NCI-H446 (cell line): ENCODE measurements at regions not wholly inside any gene's neighbourhood (a gene's known extent, or its start where the extent isn't known, plus 50 kb on each side); places are given as distances from the start of the nearest gene placed in this dataset.
"Not testable (repeated sequence)": the region's sequence is repeated elsewhere in the genome, so short reads cannot be mapped to it uniquely, and the experiment has no call there.

ENCODE experiments used
- DNase-seq, 2 experiments: peaks; one replicate each; lab custom pipeline; 2025; lab: John Stamatoyannopoulos, UW

GRCh38 chr10:121379013-121379412 is 219.2 kb downstream of the FGFR2 start:
- DNase-seq, result no peak

DNA sequence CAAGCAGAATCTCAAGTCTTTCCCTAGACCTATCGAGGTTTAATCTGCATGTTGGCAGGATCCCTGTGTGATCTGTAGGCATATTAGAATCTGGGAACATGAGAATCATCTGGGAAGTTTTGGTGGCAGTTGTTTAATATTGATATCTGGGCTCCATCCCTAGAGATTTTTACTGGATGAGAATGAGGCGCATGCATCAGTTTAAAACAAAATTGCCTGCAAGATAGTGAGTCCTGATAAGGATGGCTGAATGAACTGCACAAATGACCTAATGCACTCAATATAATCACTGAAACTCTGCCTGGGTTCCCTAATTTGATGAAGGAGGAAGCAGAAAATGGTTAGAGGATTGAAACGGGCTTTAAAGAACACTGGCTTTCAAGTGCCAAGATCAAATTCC is 218.0 kb downstream of the FGFR2 start:
- DNase-seq, result no peak

GRCh38 chr10:121382029-121382520 is 216.2 kb downstream of the FGFR2 start:
- not testable (repeated sequence) for DNase-seq

DNA sequence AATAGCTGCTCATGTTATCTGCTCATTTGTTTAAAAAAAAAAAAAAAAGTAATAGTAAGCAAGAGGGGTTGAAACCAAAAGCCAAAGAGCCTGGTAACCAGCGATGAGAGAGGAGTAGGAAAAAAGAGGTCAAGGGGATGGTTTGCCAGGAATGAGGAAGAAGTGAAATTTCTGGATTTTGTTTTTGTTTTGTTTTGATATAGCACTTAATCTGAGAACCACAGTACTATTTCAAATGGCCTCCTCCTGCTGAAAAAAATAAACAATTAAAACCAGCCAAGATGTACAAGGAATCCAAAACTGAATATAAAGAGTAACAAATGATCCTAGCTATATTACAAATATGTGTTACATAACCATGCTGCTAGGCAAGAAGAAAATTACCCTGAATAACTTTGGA is 213.1 kb downstream of the FGFR2 start:
- no peak for DNase-seq

GRCh38 chr10:121392657-121393056 is 205.6 kb downstream of the FGFR2 start:
- no peak for DNase-seq

DNA sequence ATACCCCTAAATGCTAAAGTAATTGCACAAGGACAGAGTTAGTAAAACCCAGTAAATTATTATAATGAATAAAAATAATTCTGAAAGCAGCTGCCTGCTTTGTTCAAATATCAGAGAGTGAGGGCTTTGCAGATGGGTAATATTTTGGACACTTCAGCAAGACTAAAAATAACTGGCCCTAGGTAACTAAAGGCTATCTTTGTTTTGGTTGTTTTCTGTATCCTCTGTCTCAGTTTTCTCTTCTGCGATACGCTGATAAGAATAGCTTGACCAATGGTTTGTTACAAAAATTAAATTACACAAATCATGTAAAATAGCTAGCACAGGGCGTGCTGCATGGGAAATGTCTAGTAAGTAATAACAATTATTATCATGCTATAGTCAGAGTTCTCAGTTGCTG is 204.7 kb downstream of the FGFR2 start:
- no peak for DNase-seq

DNA sequence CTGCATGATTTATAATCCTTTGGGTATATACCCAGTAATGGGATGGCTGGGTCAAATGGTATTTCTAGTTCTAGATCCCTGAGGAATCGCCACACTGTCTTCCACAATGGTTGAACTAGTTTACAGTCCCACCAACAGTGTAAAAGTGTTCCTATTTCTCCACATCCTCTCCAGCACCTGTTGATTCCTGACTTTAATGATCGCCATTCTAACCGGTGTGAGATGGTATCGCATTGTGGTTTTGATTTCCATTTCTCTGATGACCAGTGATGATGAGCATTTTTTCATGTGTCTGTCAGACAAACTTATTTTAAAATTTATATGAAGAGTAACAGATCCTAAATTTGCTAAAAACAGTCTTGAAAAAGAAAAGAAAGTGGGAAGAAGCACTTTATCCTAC is 197.7 kb downstream of the FGFR2 start:
- DNase-seq, result not testable (repeated sequence)

- DNase-seq, result no peak
Measured at GRCh38 chr10:121403527-121403926, 194.7 kb downstream of the FGFR2 start.

DNA sequence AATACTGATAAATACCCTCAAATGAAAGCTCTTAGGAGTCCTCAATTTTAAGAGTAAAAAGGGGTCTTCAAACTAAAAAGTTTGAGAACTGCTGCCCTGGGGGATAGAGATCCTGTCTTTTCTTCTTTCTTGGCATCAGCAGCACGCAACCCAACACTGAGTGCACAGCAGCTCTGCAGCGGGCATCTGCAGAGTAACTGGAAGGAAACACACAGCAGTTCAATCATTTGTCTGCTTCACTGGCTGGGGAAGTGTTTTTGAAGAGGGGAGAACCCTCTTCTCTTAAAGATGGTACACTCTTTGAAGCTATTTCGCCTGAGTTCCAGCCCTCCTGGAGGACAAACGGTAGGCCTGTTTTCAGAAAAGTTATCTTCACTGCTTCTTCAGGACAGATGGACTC is 193.6 kb downstream of the FGFR2 start:
- peak in 1 of 2 experiments; percentile 65 for DNase-seq

DNA sequence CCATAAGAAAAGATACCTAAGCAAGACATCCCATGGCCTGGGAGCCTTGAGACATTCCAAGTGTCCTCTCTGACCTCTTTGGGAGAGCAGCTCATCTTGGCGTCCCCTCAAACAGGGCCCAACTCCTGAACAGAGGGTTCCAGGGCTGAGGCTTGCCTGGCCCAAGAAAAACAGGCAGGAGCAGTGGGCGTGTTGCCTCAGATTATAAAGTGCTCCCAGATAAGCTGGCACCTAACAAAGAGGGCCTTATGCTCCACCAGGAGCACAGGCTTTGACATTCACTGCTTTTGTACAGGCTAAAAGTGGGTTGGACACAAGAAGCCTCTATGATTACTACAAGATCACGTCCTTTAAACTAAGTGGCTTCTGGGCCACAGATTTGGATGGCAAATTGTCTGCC is 193.1 kb downstream of the FGFR2 start:
- peak; percentile 24 to 75 for DNase-seq

- peak in 1 of 2 experiments; percentile 84 for DNase-seq
Measured at GRCh38 chr10:121405549-121405948, 192.7 kb downstream of the FGFR2 start.

DNA sequence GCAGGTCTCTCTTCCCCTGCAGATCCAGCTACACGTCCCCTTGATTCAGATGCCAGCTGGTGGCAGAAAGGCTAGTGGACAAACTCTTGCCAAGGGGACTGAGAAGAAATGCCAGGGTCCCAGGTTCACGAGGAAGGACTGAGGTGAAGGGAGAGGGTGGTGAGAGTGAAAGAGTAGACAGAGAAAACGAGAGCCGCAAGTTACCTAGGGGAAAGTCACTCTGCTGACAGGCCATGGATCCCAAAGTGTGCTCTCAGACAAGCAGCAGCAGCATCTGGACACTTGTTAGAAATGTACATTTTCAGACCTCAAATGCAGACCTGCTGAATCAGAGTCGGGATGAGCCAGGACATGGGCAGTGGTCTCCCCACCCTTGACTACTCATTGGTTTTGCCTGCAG is 192.3 kb downstream of the FGFR2 start:
- DNase-seq, result no peak

GRCh38 chr10:121406823-121407545 is 191.3 kb downstream of the FGFR2 start:
- no peak for DNase-seq

DNA sequence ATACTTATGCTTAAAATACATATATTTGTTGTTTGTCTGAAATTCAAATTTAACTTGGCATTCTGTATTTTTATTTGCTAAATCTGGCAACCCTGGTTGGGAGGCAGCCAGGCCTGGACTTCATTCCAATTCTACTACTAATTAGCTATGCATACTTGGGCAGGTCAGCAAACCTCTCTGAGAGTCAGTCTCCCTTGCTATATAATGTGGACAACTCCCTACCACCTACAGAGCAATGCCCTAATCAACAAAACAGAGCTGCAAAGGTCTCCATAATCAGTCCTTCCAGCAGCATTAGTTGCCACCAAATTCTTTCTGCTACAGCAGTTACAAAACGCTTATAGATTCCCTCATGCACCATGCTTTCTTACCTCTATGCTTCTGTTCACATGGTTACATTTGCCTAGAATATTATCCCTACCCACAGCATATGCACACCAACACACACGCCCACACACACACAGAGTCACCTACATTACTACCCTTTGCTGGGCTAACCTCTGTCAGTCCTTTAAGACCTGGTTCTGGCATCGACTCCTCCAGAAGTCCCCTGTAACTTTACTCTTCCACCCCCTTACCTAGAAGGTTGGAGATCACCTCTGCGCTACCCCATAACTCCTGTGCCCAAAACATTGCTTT is 188.7 kb downstream of the FGFR2 start:
- peak in 1 of 2 experiments; percentile 31 for DNase-seq

DNA sequence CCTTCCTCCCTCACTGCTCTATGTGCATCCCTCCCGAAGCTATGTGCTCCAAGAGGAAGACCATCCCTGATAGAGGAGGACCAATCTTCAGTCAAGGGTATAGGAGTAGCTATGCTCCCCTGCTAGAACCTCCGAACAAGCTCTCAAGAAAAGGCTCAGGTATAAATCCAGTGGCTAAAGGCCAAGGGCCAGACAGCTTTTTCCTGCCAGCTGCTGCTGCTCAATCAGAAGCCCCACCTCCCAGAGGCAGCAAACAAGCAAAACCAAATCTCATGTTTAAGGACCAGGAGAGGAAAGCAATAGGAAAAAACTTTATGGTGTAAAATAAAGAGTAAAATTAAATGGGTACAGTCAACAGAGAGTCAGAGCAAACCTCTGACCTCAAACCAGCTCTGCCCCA is 187.2 kb downstream of the FGFR2 start:
- DNase-seq, result no peak

GRCh38 chr10:121413951-121414350 is 184.3 kb downstream of the FGFR2 start:
- no peak for DNase-seq

DNA sequence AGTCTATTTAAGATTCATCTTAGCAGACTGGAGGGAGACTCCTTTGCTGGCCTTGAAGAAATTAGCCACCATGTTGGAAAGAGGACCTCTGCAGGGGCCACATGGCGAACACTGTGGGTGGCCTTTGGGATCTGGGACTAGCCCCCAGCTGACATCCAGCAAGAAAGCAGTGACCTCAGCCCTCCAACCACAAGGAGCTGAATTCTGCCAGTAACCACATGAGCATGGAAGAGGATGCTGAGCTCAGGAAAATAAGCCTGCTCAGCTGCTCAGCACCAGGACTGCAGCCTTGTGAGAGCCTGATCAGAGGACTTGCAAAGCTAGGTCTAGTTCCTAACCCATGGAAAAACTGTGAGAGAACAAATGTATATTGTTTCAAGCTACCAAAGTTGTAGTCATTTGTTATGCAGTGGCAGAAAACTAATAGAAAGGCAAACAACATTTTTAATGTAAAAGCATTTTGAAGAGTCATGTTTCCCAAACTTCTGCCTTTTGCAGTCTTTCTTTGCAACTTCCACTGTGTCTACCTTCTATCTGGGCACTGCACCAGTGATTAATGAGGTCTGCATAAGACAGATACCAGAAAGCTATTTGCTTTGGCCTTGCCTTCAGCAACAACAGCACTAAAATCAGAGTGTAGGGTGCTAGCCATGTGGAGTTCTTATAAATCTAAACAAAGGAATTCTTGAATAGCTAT is 183.7 kb downstream of the FGFR2 start:
- DNase-seq, result no peak

- no peak for DNase-seq
Measured at GRCh38 chr10:121415063-121415399, 183.2 kb downstream of the FGFR2 start.

GRCh38 chr10:121416071-121416470 is 182.2 kb downstream of the FGFR2 start:
- DNase-seq, result no peak

GRCh38 chr10:121417298-121417697 is 180.9 kb downstream of the FGFR2 start:
- DNase-seq, result no peak

GRCh38 chr10:121418126-121418777 is 180.0 kb downstream of the FGFR2 start:
- no peak for DNase-seq

DNA sequence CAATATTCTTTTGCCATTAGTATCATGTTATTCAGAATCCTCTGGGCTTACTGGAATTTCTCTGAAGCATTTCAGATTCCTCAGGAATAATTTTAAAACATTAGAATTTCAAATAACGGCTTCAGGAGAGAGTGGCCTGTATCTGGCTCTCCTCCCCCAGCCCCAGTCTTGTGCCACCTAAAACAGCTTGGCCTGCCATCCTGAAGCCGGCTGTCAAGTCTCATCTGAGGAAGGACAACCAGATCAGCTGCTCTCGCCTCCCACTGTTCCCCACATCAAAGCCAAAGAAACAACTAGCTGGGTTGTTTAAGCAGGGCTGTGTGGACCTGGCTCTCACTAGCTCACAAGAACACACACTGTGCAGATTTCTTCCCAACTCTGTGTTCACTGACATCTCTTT is 178.2 kb downstream of the FGFR2 start:
- DNase-seq, result no peak

DNA sequence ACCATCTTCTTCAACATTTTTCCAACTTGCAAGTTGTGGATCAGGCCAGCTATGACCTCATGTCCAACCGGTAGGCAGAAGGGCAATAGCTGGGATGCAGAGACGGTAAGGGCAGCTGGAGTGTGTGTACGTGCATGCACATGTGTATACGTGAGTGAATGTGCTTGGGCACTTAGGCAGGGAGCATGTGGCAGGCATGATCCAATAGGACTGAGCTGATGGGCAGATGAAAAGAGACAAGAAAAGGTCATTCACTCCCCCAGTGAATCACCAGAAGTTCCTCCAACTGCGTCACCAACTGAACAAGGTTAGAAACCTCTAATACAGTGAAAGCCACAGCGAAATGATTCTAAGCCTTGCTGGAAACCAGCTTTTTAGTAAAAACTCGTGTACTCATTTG is 176.1 kb downstream of the FGFR2 start:
- no peak for DNase-seq
